ENCODE measurements at regions not wholly inside any gene's neighbourhood (a gene's known extent, or its start where the extent isn't known, plus 50 kb on each side); places are given as distances from the start of the nearest gene placed in this dataset.

DNA sequence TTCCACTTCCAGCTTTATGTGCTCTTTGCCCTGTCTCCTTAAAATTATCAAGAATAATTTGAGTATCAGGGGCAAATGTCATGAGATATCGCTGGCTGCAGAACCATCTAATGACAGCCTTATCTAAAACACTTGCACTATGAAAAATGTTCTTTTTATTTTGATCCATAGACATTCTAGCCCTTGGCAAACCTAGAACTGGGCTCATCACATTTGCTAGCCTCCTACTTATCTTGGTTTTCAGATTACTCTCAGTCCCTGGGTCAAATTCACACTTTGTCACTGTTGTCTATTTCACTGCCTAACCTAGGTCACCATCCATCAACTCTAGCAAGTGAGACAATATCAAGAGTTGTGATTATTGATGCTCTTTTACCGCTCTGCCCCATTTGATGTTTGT, 59.9 kb upstream of the IPO9 start:
- Histone ChIP-seq H3K27ac (ENCODE audit: low read depth in 2 of 2, low read length in 2 of 2) (no peak overlapping the region), H3K36me3 (ENCODE audit: control insufficient read depth in 2 of 3, insufficient read depth in 3 of 3, low read length in 3 of 3) (no peaks in the 10 kb centered on the region), H3K4me3 (ENCODE audit: low read length in 3 of 3) (no peak overlapping the region), H3K9me3 (ENCODE audit: control insufficient read depth in 2 of 3, insufficient read depth in 1 of 3, low read length in 3 of 3) (peaks cover 0 to 6% (median 0%) of the 10 kb centered on the region in 3 donors), H3K27me3 (ENCODE audit: control insufficient read depth, insufficient read depth, low read length) (no peaks in the 10 kb centered on the region), H3K9ac (ENCODE audit: low read length in 3 of 3) (no peak overlapping the region), H3K4me1 (ENCODE audit: control insufficient read depth in 2 of 3, insufficient read depth in 2 of 3, low read depth in 1 of 3, low read length in 3 of 3) (peaks cover 0 to 2% (median 0%) of the 10 kb centered on the region in 3 donors)
- FAIRE-seq (no peak), DNase-seq (no peak)
- TF ChIP-seq, protein P1, sequence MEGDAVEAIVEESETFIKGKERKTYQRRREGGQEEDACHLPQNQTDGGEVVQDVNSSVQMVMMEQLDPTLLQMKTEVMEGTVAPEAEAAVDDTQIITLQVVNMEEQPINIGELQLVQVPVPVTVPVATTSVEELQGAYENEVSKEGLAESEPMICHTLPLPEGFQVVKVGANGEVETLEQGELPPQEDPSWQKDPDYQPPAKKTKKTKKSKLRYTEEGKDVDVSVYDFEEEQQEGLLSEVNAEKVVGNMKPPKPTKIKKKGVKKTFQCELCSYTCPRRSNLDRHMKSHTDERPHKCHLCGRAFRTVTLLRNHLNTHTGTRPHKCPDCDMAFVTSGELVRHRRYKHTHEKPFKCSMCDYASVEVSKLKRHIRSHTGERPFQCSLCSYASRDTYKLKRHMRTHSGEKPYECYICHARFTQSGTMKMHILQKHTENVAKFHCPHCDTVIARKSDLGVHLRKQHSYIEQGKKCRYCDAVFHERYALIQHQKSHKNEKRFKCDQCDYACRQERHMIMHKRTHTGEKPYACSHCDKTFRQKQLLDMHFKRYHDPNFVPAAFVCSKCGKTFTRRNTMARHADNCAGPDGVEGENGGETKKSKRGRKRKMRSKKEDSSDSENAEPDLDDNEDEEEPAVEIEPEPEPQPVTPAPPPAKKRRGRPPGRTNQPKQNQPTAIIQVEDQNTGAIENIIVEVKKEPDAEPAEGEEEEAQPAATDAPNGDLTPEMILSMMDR (IDR thresholded peaks at IDR 0.05; ENCODE audit: borderline replicate concordance, extremely low read depth, insufficient read depth) = no peak
- intact Hi-C loops (cut with DNase I) = no loop called here

GRCh38 chr1:201769966-201770365, 59.0 kb upstream of the IPO9 start:
- TF ChIP-seq, protein P1 (IDR thresholded peaks at IDR 0.05; ENCODE audit: borderline replicate concordance, extremely low read depth, insufficient read depth) = no peak
- peaks cover 0 to 6% (median 0%) of the 10 kb centered on the region in 3 donors for H3K9me3 ChIP-seq (ENCODE audit: control insufficient read depth in 2 of 3, insufficient read depth in 1 of 3, low read length in 3 of 3)
- no peaks in the 10 kb centered on the region for H3K36me3 ChIP-seq (ENCODE audit: control insufficient read depth in 2 of 3, insufficient read depth in 3 of 3, low read length in 3 of 3)
- peaks cover 0 to 2% (median 0%) of the 10 kb centered on the region in 3 donors for H3K4me1 ChIP-seq (ENCODE audit: control insufficient read depth in 2 of 3, insufficient read depth in 2 of 3, low read depth in 1 of 3, low read length in 3 of 3)
- intact Hi-C loops (cut with DNase I) = no loop called here
- no peak overlapping the region for H3K9ac ChIP-seq (ENCODE audit: low read length in 3 of 3)
- H3K27ac ChIP-seq (ENCODE audit: low read depth in 2 of 2, low read length in 2 of 2) = no peak overlapping the region
- H3K27me3 ChIP-seq (ENCODE audit: control insufficient read depth, insufficient read depth, low read length) = no peaks in the 10 kb centered on the region
- DNase-seq (no peak), FAIRE-seq (no peak)
- H3K4me3 ChIP-seq (ENCODE audit: low read length in 3 of 3) = no peak overlapping the region

DNA sequence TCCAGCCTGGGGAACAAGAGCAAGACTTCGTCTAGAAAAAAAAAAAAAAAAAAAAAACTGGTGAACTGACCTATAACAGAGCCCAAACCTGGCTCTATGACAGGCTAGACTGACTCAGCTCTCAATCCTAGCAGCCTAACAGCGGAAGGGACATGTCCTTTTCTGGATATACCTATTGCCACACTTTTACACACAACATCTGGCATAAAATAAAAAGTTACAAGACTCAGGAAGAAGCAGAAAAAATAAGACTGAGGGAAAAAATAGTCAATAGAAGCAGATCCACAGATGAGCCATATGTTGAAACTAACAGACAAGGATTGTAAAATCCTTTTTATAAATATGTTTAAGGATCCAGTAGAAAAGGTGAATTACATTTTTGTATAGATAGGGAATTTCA, 57.5 kb upstream of the IPO9 start:
- DNase-seq (no peak), FAIRE-seq (no peak)
- no peak overlapping the region for H3K27ac ChIP-seq (ENCODE audit: low read depth in 2 of 2, low read length in 2 of 2)
- peaks cover 0 to 6% (median 0%) of the 10 kb centered on the region in 3 donors for H3K9me3 ChIP-seq (ENCODE audit: control insufficient read depth in 2 of 3, insufficient read depth in 1 of 3, low read length in 3 of 3)
- H3K4me3 ChIP-seq (ENCODE audit: low read length in 3 of 3) = no peak overlapping the region
- H3K36me3 ChIP-seq (ENCODE audit: control insufficient read depth in 2 of 3, insufficient read depth in 3 of 3, low read length in 3 of 3) = no peaks in the 10 kb centered on the region
- H3K27me3 ChIP-seq (ENCODE audit: control insufficient read depth, insufficient read depth, low read length) = no peaks in the 10 kb centered on the region
- intact Hi-C loops (cut with DNase I) = no loop called here
- peaks cover 0 to 2% (median 0%) of the 10 kb centered on the region in 3 donors for H3K4me1 ChIP-seq (ENCODE audit: control insufficient read depth in 2 of 3, insufficient read depth in 2 of 3, low read depth in 1 of 3, low read length in 3 of 3)
- H3K9ac ChIP-seq (ENCODE audit: low read length in 3 of 3) = no peak overlapping the region
- TF ChIP-seq, protein P1 (IDR thresholded peaks at IDR 0.05; ENCODE audit: borderline replicate concordance, extremely low read depth, insufficient read depth) = no peak

DNA sequence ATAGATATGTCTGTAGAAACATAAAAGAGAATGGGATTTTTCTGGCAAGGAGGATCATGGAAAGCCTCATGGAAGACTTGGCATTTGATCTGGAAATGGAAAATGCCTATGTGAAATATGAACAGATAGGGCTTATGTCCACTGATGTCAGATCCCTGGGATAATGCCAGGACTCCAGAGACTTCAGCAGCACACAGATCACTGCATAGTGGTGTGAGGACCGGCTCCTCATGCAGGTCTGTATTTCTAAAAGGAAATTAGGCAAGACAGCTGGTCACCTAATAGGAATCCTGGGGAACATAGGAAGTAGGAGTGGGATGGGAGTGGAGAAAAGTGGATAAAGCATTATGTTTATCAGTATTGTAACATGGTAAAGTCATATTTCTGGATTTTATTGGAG, 56.8 kb upstream of the IPO9 start:
- H3K27me3 ChIP-seq (ENCODE audit: control insufficient read depth, insufficient read depth, low read length) = no peaks in the 10 kb centered on the region
- FAIRE-seq (no peak), DNase-seq (no peak)
- peaks cover 0 to 6% (median 0%) of the 10 kb centered on the region in 3 donors for H3K9me3 ChIP-seq (ENCODE audit: control insufficient read depth in 2 of 3, insufficient read depth in 1 of 3, low read length in 3 of 3)
- no peak overlapping the region for H3K9ac ChIP-seq (ENCODE audit: low read length in 3 of 3)
- intact Hi-C loops (cut with DNase I) = no loop called here
- no peaks in the 10 kb centered on the region for H3K36me3 ChIP-seq (ENCODE audit: control insufficient read depth in 2 of 3, insufficient read depth in 3 of 3, low read length in 3 of 3)
- TF ChIP-seq, protein P1 (IDR thresholded peaks at IDR 0.05; ENCODE audit: borderline replicate concordance, extremely low read depth, insufficient read depth) = no peak
- no peak overlapping the region for H3K27ac ChIP-seq (ENCODE audit: low read depth in 2 of 2, low read length in 2 of 2)
- no peak overlapping the region for H3K4me3 ChIP-seq (ENCODE audit: low read length in 3 of 3)
- peaks cover 0 to 2% (median 0%) of the 10 kb centered on the region in 3 donors for H3K4me1 ChIP-seq (ENCODE audit: control insufficient read depth in 2 of 3, insufficient read depth in 2 of 3, low read depth in 1 of 3, low read length in 3 of 3)
